Fibroblast of the conjunctiva (primary cell): ENCODE measurements at regions not wholly inside any gene's neighbourhood (a gene's known extent, or its start where the extent isn't known, plus 50 kb on each side); places are given as distances from the start of the nearest gene placed in this dataset.
"Not testable (repeated sequence)": the region's sequence is repeated elsewhere in the genome, so short reads cannot be mapped to it uniquely, and the experiment has no call there.

Experiments
- DNase-seq: peaks from one replicate; pipeline ENCODE4 v3.0.0-alpha.2; 2010; ENCODE audit warnings: low read depth

DNA sequence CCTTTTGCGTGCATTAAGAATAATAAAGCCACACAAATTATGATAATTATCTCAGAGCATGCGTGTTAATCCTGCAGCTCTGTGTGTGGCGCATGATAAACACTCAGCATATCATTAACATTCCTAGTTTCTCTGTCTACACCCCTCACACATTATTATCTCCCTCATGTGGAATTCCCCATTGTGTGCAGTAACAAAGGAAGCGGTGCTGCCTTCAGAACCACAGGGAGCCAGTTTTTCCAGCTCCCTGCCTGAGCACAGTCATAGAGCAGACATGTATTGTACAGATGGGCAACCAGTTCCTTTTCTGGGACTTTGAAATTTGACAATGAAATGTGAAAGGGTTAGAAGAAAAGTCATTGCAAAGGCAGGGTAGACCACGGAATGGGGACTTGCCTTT is 1365.5 kb upstream of the CDH9 start:
- DNase-seq, result no peak

DNA sequence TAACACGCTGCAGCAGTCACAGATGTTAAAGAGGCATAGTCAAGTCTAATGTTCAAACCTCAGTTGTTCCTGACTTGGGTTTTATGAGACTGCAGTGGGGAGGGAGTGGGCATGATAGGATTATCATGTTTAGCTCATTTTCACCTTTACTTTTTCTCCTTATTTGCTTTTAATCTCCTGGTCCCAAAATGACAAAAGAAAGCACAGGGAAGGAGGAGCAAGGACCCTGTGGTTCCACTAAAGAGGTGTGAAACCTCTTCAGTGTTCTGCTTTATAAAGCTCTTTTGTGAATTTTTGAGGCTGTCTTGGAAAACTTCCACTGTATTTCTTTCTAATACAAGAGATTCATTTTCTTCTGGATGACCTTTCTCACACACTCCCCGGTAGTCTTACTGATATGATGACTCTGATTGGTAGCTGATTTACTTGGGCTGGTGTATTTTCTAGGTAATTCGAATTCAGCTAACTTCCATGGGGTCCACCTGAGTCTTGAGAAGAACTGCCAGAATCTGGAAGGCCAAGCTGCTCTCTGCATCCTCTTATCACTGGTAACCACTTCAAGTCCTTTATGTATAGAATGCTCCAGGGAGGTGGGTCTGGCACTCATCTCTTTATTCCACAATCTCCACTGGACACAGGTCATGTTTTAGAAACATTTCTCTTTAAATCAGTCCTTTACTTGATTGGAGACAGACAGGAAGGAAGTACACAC is 1364.4 kb upstream of the CDH9 start:
- no peak for DNase-seq

DNA sequence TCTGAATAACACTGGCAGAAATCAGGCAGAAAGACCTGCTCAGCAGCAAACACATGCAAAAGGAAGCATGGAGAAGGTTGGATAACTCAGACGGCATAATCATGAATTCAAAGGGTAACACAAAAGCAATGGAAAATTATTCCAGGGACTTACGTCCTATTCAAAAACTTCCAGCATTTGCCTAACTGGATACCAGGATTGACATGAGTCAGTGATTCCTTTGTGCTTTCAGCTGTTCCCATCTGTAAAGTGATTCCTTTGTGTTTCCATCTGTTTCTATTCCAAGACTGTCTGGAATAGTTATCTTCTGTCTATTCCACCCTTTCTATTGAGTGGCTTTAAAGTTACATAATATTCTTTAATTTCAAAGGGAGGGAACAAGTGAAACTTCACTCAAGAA is 1361.7 kb upstream of the CDH9 start:
- DNase-seq, result no peak

DNA sequence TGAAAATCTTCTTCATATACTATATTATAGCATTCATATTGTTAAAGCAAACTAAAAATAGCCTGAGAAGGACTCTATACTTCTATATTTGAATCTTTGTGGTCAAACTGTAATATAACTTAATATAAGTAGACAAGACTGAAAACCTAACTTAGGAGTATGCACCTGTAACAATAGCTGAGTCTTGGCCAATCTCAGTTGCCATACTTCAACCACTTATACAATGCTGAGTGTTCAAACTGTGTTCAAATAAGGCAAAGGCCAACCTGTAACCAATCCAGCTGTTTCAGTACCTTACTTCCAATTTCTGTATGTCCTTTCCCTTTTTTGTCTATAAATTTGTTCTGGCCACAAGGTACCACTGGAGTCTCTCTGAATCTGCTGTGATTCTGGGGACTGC is 1360.8 kb upstream of the CDH9 start:
- DNase-seq, result no peak

DNA sequence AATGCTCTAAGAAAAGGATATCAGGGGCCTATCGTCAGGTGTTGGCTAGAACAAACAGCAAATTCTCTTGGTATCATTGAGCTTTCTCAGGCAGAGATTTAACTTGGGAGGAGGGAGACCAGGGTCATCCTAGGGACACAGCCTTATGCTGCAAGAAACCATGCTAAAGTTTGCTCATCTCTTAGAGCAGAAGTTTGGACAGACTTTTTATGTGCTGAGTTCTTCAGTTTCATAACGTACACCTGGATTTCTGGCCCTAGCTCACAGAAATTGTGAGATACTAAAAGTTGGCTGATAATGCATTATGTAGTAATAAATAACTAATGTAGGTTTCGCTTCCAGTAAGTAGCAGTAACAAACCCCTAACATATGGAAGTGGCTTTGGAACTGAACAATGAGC is 1359.8 kb upstream of the CDH9 start:
- DNase-seq, result no peak

DNA sequence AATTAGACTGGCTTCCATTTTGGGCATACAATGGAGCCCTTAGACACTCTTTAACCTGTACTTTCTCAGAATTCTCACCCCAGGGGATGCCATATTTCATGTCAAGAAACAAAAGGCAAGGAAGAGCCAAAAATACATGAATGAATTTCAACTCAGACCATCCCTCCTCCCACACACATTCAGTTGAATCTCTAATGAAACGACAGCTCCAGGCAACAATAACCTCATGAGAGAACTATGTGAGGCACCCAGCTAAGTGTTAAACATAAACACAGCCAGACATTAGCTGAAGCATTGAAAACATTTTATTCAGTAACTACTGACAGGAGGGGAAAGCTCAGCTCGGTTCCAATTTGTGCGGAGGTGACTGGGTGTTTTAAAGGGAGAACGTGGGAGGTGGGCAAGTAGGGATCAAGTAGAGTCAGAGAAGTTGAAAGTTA is 1359.1 kb upstream of the CDH9 start:
- peak; percentile 10 for DNase-seq

DNA sequence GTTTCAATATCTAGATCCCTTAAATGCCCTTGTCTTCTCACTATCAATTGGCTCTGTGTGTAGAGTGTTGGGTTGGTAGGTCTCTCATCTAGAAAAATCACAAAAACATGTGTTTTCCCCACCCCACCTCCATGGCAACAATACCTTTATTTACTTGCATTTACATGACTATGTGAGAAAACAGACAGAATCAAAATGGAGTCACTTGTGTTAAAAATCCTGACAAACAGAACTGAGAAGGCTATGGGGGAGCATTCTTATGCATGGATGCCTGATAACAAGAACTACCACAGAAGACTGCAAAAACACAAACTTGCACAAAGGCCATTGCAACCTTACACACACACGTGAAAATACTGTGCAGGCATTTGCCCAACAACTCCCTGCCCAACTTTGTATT is 1352.9 kb upstream of the CDH9 start:
- DNase-seq, result no peak

DNA sequence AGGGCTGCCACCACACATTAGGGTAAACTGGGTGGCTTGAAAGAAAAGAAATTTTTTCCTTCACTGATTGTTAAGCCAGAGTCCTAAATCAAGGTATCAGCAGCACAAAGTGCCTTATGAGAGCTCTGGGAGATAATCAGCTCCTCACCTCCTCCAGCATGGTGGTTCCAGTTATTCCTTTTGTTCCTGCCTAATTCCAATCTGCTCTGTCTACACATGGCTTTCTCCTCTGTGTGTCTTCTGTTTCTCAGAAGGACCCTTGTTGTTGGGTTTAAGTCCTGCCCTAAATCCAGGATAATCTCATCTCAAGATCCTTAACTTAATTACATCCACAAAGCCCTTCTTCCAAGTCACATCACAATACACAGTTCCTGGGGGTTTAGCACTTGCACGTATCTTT is 1352.0 kb upstream of the CDH9 start:
- DNase-seq, result no peak

DNA sequence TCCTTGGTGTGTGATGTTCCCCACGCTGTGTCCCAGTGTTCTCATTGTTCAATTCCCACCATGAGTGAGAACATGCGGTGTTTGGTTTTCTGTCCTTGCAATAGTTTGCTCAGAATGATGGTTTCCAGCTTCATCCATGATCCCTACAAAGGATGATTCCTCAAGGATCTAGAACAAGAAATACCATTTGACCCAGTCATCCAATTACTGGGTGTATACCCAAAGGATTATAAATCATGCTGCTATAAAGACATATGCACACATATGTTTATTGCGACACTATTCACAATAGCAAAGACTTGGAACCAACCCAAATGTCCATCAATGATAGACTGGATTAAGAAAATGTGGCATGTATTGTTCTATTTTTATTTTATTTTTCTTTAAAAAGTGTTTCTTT is 1351.3 kb upstream of the CDH9 start:
- DNase-seq, result not testable (repeated sequence)

DNA sequence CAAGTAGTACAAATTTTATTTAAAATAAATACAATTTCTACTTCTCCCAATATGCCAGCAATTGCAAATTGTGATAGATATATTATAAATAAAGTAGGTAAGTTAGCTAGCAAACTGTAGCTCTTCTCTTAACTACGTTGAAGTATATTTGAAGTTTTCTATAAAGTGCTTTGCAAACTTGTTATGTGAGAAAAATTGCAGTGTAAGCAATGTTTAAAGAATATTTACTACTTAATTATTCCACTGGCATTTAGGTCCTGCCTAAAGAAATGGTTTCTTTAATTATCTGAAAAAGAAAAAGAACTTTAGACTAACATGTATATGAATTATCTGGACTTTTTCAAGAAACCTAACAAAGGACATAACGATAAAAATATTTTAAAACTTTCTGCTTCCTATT is 1350.0 kb upstream of the CDH9 start:
- DNase-seq, result no peak

DNA sequence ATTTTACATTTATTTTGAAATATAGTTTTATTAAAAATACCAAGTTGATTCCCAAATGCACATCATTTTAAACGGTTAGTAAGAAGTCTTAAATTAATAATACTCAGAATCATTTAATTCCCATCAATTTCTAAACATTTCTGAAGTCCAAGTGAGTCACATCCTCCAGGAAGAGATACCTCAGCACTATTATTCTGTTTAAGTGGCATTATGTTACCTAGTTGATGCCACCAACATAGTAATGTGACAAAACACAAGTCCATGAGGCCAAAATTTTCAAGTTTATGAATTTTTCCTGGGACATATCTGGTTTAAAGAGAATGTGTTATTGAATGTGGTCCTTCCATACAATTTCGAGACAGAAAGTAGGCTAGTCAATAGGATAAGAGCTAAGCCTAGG is 1348.3 kb upstream of the CDH9 start:
- DNase-seq, result no peak

DNA sequence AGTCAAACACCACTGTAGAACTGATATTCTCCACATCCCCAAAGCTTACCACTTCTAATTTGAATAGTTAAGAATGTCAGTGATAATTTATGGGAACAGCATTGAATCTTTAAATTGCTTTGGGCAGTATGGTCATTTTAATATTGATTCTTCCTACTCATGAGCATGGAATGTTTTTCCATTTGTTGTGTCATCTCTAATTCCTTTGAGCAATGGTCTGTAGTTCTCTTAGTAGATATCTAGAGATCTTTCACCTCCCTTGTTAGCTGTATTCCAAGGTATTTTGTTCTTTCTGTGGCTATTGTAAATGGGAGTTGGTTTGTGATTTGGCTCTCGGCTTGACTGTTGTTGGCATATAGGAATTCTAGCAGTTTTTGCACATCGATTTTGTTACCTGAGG is 1341.8 kb upstream of the CDH9 start:
- no peak for DNase-seq

DNA sequence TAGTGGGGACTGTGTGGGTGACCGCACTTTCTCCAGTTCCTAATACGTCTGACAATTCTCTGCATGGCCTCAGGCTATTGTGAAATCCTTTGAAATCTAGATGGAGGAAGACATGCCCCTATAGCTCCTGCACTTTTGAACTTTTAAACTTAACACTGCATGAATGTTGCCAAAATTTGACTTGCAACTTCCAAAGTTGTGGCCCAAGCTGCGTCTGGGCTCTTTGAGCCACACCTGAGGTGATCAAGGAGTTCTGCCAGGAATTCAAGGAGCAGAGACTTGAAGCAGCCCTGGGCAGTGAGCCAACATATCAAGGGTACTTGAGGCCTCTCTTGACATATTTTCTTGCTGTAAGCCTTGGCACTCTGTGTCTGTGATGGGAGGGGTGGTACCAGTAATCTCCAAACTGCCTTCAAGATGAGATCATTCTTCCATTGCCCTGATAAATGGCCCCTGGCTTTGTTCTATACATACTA is 1336.1 kb upstream of the CDH9 start:
- DNase-seq, result peak; percentile 13

DNA sequence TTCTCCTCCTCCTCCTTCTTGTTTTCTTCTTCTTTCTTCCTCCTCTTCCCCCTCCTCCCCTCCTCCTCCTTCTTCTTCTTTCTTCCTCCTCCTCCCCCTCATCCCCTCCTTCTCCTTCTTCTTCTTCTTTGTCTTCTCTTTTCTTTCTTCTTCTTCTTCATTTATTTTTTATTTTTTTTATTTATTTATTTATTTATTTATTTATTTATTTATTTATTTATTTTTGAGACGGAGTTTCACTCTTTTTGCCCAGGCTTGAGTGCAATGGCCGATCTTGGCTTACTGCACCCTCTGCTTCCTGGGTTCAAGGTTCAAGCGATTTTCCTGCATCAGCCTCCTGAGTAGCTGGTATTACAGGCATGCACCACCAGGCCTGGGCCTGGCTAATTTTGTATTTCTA is 1332.5 kb upstream of the CDH9 start:
- DNase-seq, result no peak

DNA sequence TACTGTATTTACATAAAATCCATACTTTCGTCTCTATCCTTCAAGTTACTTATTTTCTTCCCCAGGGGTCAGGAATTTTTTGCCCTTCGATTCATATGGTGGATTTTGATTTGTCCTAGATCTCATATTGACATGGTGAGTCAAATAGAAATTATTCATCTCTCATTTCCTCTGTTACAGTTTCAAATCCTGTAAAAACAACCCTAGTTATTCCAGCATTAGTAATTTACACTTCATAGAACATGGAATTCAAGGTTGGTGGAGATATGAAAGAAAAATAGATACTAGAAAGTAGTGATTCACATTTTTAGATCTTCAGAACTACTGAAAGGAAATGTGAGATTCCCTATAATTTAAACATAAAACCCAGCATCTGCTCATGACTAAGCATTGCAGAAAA is 1331.0 kb upstream of the CDH9 start:
- DNase-seq, result no peak

DNA sequence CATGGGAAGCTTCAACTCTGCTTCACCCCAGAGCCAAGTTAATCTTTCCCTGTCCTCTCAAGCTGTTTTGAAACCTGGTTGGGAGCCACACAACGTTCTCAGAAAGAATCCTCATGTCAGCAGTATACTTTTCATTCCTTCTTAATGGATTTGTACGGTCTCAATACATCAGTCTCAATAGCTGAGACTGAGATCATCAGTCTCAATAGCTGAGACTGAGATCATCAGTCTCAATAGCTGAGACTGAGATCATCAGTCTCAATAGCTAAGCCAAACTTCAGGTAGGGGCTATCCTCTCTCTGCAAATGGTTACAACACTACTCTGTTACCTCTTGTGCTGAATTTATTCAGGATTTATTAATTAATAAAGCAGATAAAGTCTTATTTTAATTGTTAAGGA is 1317.4 kb upstream of the CDH9 start:
- DNase-seq, result no peak

DNA sequence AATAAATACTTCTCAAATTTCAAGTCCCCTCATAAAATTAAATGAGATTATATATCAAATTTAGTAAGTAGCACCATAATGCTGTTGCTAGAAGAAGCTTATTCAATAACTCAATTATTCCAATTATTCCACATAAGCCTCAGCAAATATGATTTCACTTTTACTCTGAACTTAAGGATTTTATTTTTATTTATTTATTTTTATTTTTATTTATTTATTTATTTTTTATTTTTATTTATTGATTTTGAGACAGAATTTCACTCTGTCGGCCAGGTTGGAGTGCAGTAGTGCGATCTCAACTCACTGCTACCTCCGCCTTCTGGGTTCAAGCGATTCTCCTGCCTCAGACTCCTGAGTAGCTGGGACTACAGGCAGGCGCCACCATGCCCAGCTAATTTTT is 1308.3 kb upstream of the CDH9 start:
- no peak for DNase-seq

DNA sequence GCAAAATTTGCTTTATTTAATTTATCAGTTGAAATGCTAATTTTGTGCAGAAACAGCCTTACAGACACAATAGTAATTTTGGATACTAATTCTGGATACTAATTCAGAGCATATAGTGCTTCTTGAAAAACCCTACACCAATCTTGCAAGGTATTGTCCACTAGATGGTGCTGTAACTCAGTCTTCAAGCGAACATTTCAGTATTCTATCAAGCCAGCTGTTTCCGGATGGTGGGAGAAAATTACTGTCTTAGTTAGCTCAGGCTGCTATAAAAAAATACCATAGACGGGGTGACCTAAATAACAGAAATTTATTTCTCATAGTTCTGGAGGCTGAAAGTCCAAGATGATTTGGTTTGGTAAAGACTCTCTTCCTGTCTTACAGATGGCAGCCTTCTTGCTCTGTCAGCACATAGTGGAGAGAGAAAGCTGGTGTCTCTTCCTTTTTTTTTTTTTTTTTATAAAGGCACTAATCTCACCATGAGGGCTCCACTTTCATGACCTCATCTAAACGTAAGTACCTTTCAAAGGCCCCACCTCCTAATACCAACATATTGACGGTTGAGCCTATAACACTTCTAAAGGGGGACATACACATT is 1306.5 kb upstream of the CDH9 start:
- DNase-seq, result peak; percentile 37

DNA sequence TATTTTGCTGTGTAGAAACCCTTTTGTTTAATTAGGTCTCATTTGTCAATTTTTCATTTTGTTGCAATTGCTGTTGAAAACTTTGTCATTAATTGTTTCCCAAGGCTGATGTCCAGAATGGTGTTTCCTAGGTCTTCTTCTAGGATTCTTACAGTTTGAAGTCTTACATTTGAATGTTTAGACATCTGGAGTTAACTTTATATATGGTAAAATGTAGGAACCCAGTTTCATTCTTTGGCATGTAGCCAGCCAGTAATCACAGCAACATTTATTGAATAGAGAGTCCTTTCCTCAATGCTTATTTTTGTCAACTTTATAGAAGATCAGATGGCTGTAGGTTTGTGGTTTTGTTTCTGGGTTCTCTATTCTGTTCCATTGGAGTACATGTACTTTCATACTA is 1290.8 kb upstream of the CDH9 start:
- DNase-seq, result no peak

DNA sequence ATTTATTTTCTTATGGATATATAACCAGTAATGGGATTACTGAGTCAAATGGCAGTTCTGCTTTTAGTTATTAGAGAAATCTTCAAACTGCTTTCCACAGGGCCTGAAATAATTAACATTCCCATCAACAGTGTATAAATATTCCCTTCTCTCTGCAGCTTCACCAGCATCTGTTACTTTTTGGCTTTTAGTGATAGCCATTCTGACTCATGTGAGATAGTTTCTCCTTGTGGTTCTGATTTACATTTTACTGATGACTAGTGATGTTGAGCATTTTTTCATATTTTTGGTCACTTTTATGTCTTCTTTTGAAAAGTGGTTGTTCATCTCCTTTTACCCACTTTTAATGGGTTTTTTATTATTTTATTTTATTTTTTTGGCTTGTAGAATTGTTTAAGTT is 1290.3 kb upstream of the CDH9 start:
- DNase-seq, result peak; percentile 12

DNA sequence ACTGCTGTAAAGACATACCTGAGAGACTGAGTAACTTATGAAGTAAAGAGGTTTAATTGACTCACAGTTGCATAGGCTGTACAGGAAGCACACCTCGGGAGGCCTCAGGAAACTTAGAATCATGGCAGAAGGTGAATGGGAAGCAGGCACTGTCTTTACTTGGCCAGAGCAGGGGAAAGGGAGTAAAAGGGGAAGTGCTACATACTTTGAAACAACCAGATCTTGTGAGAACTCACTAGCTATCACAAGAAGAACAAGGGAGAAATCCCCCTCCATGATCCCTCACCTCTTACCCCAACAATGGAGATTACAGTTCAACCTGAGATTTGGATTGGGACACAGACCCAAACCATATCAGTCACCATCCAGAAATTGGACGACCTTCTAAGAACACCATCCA is 1285.8 kb upstream of the CDH9 start:
- DNase-seq, result no peak

DNA sequence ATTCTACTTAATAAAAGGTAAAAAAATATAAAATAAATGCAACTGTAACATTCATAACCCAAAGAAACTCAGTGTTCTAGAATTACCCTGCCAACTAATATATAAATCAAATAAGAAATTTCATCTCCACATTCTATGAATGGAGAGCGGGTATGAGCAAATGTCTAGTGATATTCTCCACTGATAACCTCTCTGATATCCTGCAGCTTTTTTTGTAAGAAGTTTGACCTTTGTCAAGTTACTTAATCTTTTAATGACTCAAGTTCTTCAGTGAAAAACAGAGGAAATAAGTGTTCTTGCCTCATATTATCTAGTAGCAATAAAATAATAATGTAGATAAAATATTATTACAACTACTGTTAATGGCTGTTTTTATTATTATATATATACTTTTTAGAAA is 1275.6 kb upstream of the CDH9 start:
- no peak for DNase-seq

DNA sequence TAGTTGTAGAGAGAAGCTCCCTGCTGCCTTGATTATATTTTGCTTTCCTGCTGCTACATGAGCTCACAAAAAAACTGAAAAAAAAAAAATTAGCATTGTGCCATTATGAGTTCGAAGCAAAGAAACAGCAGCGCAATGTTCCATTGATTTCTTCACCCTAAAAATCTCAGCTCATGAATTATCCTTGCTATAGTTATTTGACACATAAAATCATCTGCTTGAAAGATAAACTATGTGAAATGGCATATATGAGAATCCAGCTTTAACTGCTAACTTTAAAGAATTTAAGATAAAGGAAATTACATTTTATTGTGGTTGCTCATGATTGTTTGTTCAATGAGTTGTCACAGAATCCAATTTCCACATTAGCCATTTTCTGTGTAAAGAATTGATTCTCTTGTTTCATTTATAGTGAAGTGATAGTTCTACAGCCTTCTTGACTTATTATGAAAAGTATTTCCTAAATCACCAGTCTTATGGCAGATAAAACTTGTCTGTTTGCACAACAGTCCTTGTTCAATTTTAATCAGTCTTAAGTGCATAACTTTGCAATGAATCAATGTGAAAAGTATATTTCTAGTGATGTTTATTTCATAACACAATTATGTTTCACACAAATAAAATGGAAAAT is 1275.0 kb upstream of the CDH9 start:
- DNase-seq, result no peak

DNA sequence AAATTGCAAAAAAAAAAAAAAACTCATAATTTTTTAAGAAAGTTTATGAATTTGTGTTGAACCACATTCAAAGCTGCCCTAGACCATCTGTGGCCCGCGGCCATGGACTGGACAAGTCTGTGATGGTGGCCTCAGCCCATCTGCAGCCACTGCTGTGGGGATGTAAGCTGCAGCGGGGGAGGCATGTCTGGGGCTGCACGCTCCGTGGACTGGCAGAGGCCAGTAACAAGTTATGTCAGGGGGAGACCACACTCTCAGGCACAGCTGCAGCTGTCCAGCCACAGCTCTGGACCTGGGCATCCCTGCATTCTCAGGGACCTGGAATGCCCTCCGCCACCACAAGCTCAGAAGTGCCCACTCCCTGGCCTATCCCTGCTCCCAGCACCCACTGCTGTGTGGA is 1272.3 kb upstream of the CDH9 start:
- DNase-seq, result no peak
